IMR-90 (cell line): ENCODE measurements at regions not wholly inside any gene's neighbourhood (a gene's known extent, or its start where the extent isn't known, plus 50 kb on each side); places are given as distances from the start of the nearest gene placed in this dataset.

Experiments
- ATAC-seq: fragments of 200-7000 bp; cut with Tn5 transposase; 2 replicates; pipeline ENCODE4 v1.9.1; 2020; ENCODE audit warnings: low read depth, mild to moderate bottlenecking, moderate library complexity
- BruUV-seq: library from RNA; stranded (reverse); fragments of 400-500 nt; replicated peaks from 2 replicates; lab custom pipeline; 2021; lab: Mats Ljungman, UMichigan
- CTCF ChIA-PET: fragments of 300-600 bp; formaldehyde crosslinking; extraction: SDS; loops from one replicate; lab custom pipeline; 2021; ENCODE audit warnings: antibody characterized with exemption; lab: Yijun Ruan, JAX
- POLR2A ChIA-PET: fragments of 300-600 bp; sonication (Branson Sonifier 250); formaldehyde crosslinking; loops from one replicate; lab custom pipeline; 2022; ENCODE audit warnings: antibody characterized with exemption; ENCODE audit not compliant: unreplicated experiment; lab: Charles Lee
- DNase-seq: peaks from one replicate; pipeline ENCODE4 v3.0.0; 2013
- H2AFZ ChIP-seq: replicated peaks from 2 replicates; pipeline ENCODE3; 2013; ENCODE audit warnings: low read length, mild to moderate bottlenecking; ENCODE audit not compliant: poor library complexity
- H2AK5ac ChIP-seq: 2 replicates; pipeline ENCODE4 v1.6.1; 2013; ENCODE audit warnings: low read depth, low read length, inconsistent platforms
- H2AK9ac ChIP-seq: replicated peaks from 2 replicates; pipeline ENCODE3; 2013; ENCODE audit warnings: mild to moderate bottlenecking, low read depth, low read length, moderate library complexity; ENCODE audit not compliant: poor library complexity
- H2BK120ac ChIP-seq: 2 replicates; pipeline ENCODE4 v1.6.1; 2013; ENCODE audit warnings: low read depth, low read length, inconsistent platforms
- H2BK15ac ChIP-seq: 3 replicates; pipeline ENCODE4 v1.6.1; 2013; ENCODE audit warnings: low read depth, low read length, inconsistent platforms
- H2BK20ac ChIP-seq: 2 replicates; pipeline ENCODE4 v1.6.1; 2013; ENCODE audit warnings: low read depth, mild to moderate bottlenecking, inconsistent platforms, low read length, moderate library complexity
- H2BK5ac ChIP-seq: 2 replicates; pipeline ENCODE4 v1.6.1; 2013; ENCODE audit warnings: mild to moderate bottlenecking, low read depth, low read length, inconsistent platforms; ENCODE audit not compliant: poor library complexity, severe bottlenecking
- H3K14ac ChIP-seq: replicated peaks from 2 replicates; pipeline ENCODE4 v1.6.1; 2013; ENCODE audit warnings: low read depth, low read length, inconsistent platforms
- H3K18ac ChIP-seq: 2 replicates; pipeline ENCODE4 v1.6.1; 2013; ENCODE audit warnings: low read depth, low read length, control low read depth
- H3K23ac ChIP-seq: 2 replicates; pipeline ENCODE4 v1.6.1; 2013; ENCODE audit warnings: low read depth, low read length, inconsistent platforms
- H3K27ac ChIP-seq: 2 replicates; pipeline ENCODE4 v1.5.1; 2013; ENCODE audit warnings: mild to moderate bottlenecking, control low read depth, low read length; ENCODE audit not compliant: insufficient read depth
- H3K27me3 ChIP-seq: 2 replicates; pipeline ENCODE4 v1.6.1; 2013; ENCODE audit warnings: low read length; ENCODE audit not compliant: control insufficient read depth, insufficient read depth
- H3K36me3 ChIP-seq: 2 replicates; pipeline ENCODE4 v1.6.1; 2013; ENCODE audit warnings: low read length, mixed read lengths; ENCODE audit not compliant: control insufficient read depth, insufficient read depth
- H3K4ac ChIP-seq: 2 replicates; pipeline ENCODE4 v1.6.1; 2013; ENCODE audit warnings: low read depth, low read length, inconsistent platforms
- H3K4me1 ChIP-seq: 2 replicates; pipeline ENCODE4 v1.6.1; 2013; ENCODE audit warnings: low read length, mixed read lengths; ENCODE audit not compliant: control insufficient read depth, insufficient read depth
- H3K4me2 ChIP-seq: 2 replicates; pipeline ENCODE4 v1.6.1; 2013; ENCODE audit warnings: low read depth, mild to moderate bottlenecking, control low read depth, low read length, moderate library complexity
- H3K4me3 ChIP-seq: 2 replicates; pipeline ENCODE4 v1.5.1; 2013; ENCODE audit warnings: low read depth, mild to moderate bottlenecking, control low read depth, low read length, moderate library complexity; ENCODE audit not compliant: insufficient read depth
- H3K56ac ChIP-seq: 2 replicates; pipeline ENCODE4 v1.6.1; 2013; ENCODE audit warnings: low read length, inconsistent platforms; ENCODE audit not compliant: insufficient read depth; ENCODE audit errors: extremely low read depth
- H3K79me1 ChIP-seq, 2 experiments: 2 replicates each; pipeline ENCODE4 v1.6.1; 2013; ENCODE audit warnings: low read length in 2 of 2, inconsistent platforms in 1 of 2, low read depth in 1 of 2
- H3K9ac ChIP-seq: 2 replicates; pipeline ENCODE4 v1.6.1; 2013; ENCODE audit warnings: low read depth, low read length, control low read depth
- H3K9me1 ChIP-seq: 2 replicates; pipeline ENCODE4 v1.6.1; 2013; ENCODE audit warnings: low read length, inconsistent platforms; ENCODE audit not compliant: insufficient read depth
- H3K9me3 ChIP-seq: 2 replicates; pipeline ENCODE4 v1.6.1; 2013; ENCODE audit warnings: low read length; ENCODE audit not compliant: control insufficient read depth, insufficient read depth
- H4K20me1 ChIP-seq: 2 replicates; pipeline ENCODE4 v1.6.1; 2013; ENCODE audit warnings: low read length, inconsistent platforms; ENCODE audit not compliant: insufficient read depth
- H4K5ac ChIP-seq: 2 replicates; pipeline ENCODE4 v1.6.1; 2013; ENCODE audit warnings: mild to moderate bottlenecking, low read depth, low read length, control low read depth
- H4K8ac ChIP-seq, 2 experiments: 2 replicates each; pipeline ENCODE4 v1.6.1; 2013; ENCODE audit warnings: low read depth in 2 of 2, low read length in 2 of 2, control low read depth in 1 of 2, inconsistent platforms in 1 of 2
- H4K91ac ChIP-seq: 2 replicates; pipeline ENCODE4 v1.6.1; 2013; ENCODE audit warnings: low read depth, low read length, inconsistent platforms; ENCODE audit not compliant: insufficient read depth
- BHLHE40 ChIP-seq: fragments of 150-350 bp; IDR thresholded peaks from 2 replicates; pipeline ENCODE4 v1.6.1; 2016; ENCODE audit warnings: mild to moderate bottlenecking, low read depth, low read length
- CEBPB ChIP-seq: IDR thresholded peaks from 2 replicates; pipeline ENCODE4 v1.6.1; 2012; ENCODE audit warnings: low read depth, low read length, improper control_type of control experiment
- FOS ChIP-seq: fragments of 150-350 bp; IDR thresholded peaks from 2 replicates; pipeline ENCODE4 v1.6.1; 2016; ENCODE audit warnings: low read depth, low read length
- MAZ ChIP-seq: IDR thresholded peaks from 2 replicates; pipeline ENCODE4 v1.6.1; 2012; ENCODE audit warnings: low read depth, mild to moderate bottlenecking, low read length, improper control_type of control experiment, moderate library complexity, borderline replicate concordance
- MXI1 ChIP-seq: IDR thresholded peaks from 2 replicates; pipeline ENCODE4 v1.6.1; 2012; ENCODE audit warnings: low read depth, mild to moderate bottlenecking, low read length, moderate library complexity, borderline replicate concordance
- RAD21 ChIP-seq: IDR thresholded peaks from 2 replicates; pipeline ENCODE4 v1.6.1; 2012; ENCODE audit warnings: low read length, improper control_type of control experiment
- SMC3 ChIP-seq: fragments of 150-350 bp; IDR thresholded peaks from 2 replicates; pipeline ENCODE4 v1.6.1; 2016; ENCODE audit warnings: low read depth, mild to moderate bottlenecking, antibody characterized with exemption, low read length, moderate library complexity
- WGBS, 2 experiments: methylation state at CpG; one replicate each; pipeline versions ENCODE4 v1.1.5 to v1.1.7; 2013; ENCODE audit warnings: missing lambda C conversion rate in 2 of 2; ENCODE audit not compliant: insufficient read length in 1 of 2; ENCODE audit errors: extremely low coverage in 2 of 2; 5-methylcytosine and 5-hydroxymethylcytosine counted together
- dilution Hi-C: fragments of 300-500 bp; cut with HindIII; formaldehyde crosslinking; loops from one replicate; pipeline ENCODE4 v1.14.3; 2018; ENCODE audit warnings: low sequenced_read_pairs; ENCODE audit not compliant: unreplicated experiment
- in situ Hi-C: fragments of 300-500 bp; cut with MboI; formaldehyde crosslinking; loops from 3 replicates; pipeline ENCODE4 v1.14.3; 2019; ENCODE audit warnings: low sequenced_read_pairs, inconsistent platforms, mixed read lengths
- intact Hi-C: fragments of 100-400 bp; cut with micrococcal nuclease; formaldehyde crosslinking; loops from 2 replicates; pipeline ENCODE4 v1.10.0; 2022

GRCh38 chr1:18052671-18053070 lies 54.9 kb upstream of the IGSF21 start:
- TF ChIP-seq FOS (no peak), MAZ (no peak), BHLHE40 (no peak), SMC3 (no peak), RAD21 (no peak), MXI1 (no peak), CEBPB (no peak)
- Histone ChIP-seq H3K27me3 (no peaks in the 10 kb centered on the region), H3K14ac (no peak overlapping the region), H2AK9ac (no peak overlapping the region), H2BK15ac (no peak overlapping the region), H3K56ac (no peak overlapping the region), H3K36me3 (no peaks in the 10 kb centered on the region), H4K91ac (no peak overlapping the region), H3K4me2 (no peak overlapping the region), H3K9ac (no peak overlapping the region), H3K27ac (no peak overlapping the region), H3K4me3 (no peak overlapping the region), H2BK120ac (no peak overlapping the region), H2BK5ac (no peak overlapping the region), H4K5ac (no peak overlapping the region), H3K9me1 (no peaks in the 10 kb centered on the region), H2BK20ac (no peak overlapping the region), H3K18ac (no peak overlapping the region), H3K4me1 (no peaks in the 10 kb centered on the region), H3K23ac (no peak overlapping the region), H3K9me3 (peaks cover 10% of the 10 kb centered on the region), H2AK5ac (no peak overlapping the region), H2AFZ (no peak overlapping the region), H3K79me1 (no peaks in the 10 kb centered on the region), H3K4ac (no peak overlapping the region), H4K8ac (no peak overlapping the region), H4K20me1 (no peaks in the 10 kb centered on the region)
- ATAC-seq, result no peak
- POLR2A ChIA-PET, result no interaction called here
- intact Hi-C loops, result no loop called here
- dilution Hi-C loops, result no loop called here
- no peak for DNase-seq
- no TSS peak for BruUV-seq
- in situ Hi-C loops, result no loop called here
- WGBS, 2 experiments, result no CpG with 5 or more reads among the region's 8 CpGs
- CTCF ChIA-PET, result no interaction called here
